ENCODE measurements at regions not wholly inside any gene's neighbourhood (a gene's known extent, or its start where the extent isn't known, plus 50 kb on each side); places are given as distances from the start of the nearest gene placed in this dataset.
A peak's percentile ranks its signal among the peaks of the same experiment; 100 is the strongest.

DNA sequence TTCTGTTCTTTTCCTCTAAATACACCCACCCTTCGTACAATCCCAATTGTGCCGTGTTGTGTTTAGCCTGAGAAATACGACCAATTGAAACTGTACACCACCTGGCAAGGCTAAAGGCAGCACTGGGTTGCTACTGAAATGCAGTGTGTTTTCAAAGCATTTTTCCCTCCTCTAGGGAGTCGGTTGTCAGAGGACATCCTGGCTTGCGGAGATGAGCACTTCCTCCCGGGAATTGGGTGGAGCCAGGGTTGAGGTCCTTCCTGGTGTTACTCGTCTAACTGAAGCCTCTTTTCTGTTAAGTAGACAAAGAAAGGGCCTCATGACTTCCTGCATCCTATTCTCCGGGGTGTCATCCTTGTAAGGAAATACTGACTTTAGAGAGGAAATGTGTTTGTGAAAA is 133.5 kb downstream of the MTPAP start:
- CTCF ChIA-PET: no interaction called here
- Mint-ChIP-seq H3K4me3 (no peak overlapping the region), H3K36me3 (peaks cover 3% of the 10 kb centered on the region), H3K9me3 (peaks cover 8% of the 10 kb centered on the region), H3K4me1 (peaks cover 16% of the 10 kb centered on the region), H3K27me3 (ENCODE audit: low read depth) (no peaks in the 10 kb centered on the region), H3K27ac (no peak overlapping the region)
- no peak for TF ChIP-seq CBFB (CRISPR knock-in tag; IDR thresholded peaks at IDR 0.05; ENCODE audit: low read depth)
- TF ChIP-seq FOXK1 (CRISPR knock-in tag; IDR thresholded peaks at IDR 0.05): no peak
- no peak for TF ChIP-seq ZMAT4 (CRISPR knock-in tag; IDR thresholded peaks at IDR 0.05)
- no peak for TF ChIP-seq USF2 (CRISPR knock-in tag; IDR thresholded peaks at IDR 0.05)
- no peak for TF ChIP-seq NFATC4 (CRISPR knock-in tag; IDR thresholded peaks at IDR 0.05)
- no peak for TF ChIP-seq NFE2L1 (CRISPR knock-in tag; IDR thresholded peaks at IDR 0.05)
- TF ChIP-seq ATF6 (CRISPR knock-in tag; IDR thresholded peaks at IDR 0.05): no peak
- no peak for TF ChIP-seq ZBTB43 (CRISPR knock-in tag; IDR thresholded peaks at IDR 0.05)
- TF ChIP-seq TEAD1 (CRISPR knock-in tag; IDR thresholded peaks at IDR 0.05): no peak
- no peak for TF ChIP-seq GTF2I (CRISPR knock-in tag; conservative IDR thresholded peaks at IDR 0.05)
- TF ChIP-seq SMAD3 (CRISPR knock-in tag; IDR thresholded peaks at IDR 0.05; ENCODE audit: borderline replicate concordance): no peak
- TF ChIP-seq, protein P1, sequence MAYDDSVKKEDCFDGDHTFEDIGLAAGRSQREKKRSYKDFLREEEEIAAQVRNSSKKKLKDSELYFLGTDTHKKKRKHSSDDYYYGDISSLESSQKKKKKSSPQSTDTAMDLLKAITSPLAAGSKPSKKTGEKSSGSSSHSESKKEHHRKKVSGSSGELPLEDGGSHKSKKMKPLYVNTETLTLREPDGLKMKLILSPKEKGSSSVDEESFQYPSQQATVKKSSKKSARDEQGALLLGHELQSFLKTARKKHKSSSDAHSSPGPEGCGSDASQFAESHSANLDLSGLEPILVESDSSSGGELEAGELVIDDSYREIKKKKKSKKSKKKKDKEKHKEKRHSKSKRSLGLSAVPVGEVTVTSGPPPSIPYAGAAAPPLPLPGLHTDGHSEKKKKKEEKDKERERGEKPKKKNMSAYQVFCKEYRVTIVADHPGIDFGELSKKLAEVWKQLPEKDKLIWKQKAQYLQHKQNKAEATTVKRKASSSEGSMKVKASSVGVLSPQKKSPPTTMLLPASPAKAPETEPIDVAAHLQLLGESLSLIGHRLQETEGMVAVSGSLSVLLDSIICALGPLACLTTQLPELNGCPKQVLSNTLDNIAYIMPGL (CRISPR knock-in tag; IDR thresholded peaks at IDR 0.05): no peak
- TF ChIP-seq KAT7 (CRISPR knock-in tag; IDR thresholded peaks at IDR 0.05; ENCODE audit: borderline replicate concordance): no peak
- TF ChIP-seq CREM (CRISPR knock-in tag; IDR thresholded peaks at IDR 0.05): no peak
- no peak for TF ChIP-seq JAZF1 (CRISPR knock-in tag; IDR thresholded peaks at IDR 0.05)
- POLR2A ChIA-PET: no interaction called here
- DNase-seq (ENCODE audit: low spot score) (no peak), ATAC-seq (peak; percentile 73)

GRCh38 chr10:30215141-30215540 is 133.9 kb downstream of the MTPAP start:
- DNase-seq (ENCODE audit: low spot score) (no peak), ATAC-seq (no peak)
- CTCF ChIA-PET: no interaction called here
- Mint-ChIP-seq H3K27ac (no peak overlapping the region), H3K4me1 (peaks cover 13% of the 10 kb centered on the region), H3K27me3 (ENCODE audit: low read depth) (no peaks in the 10 kb centered on the region), H3K4me3 (no peak overlapping the region), H3K36me3 (peaks cover 3% of the 10 kb centered on the region), H3K9me3 (peaks cover 8% of the 10 kb centered on the region)
- TF ChIP-seq ZNF396 (CRISPR knock-in tag; IDR thresholded peaks at IDR 0.05; ENCODE audit: borderline replicate concordance): no peak
- TF ChIP-seq GABPB1 (CRISPR knock-in tag; IDR thresholded peaks at IDR 0.05): no peak
- TF ChIP-seq ZBTB43 (CRISPR knock-in tag; IDR thresholded peaks at IDR 0.05): no peak
- TF ChIP-seq, protein P2, sequence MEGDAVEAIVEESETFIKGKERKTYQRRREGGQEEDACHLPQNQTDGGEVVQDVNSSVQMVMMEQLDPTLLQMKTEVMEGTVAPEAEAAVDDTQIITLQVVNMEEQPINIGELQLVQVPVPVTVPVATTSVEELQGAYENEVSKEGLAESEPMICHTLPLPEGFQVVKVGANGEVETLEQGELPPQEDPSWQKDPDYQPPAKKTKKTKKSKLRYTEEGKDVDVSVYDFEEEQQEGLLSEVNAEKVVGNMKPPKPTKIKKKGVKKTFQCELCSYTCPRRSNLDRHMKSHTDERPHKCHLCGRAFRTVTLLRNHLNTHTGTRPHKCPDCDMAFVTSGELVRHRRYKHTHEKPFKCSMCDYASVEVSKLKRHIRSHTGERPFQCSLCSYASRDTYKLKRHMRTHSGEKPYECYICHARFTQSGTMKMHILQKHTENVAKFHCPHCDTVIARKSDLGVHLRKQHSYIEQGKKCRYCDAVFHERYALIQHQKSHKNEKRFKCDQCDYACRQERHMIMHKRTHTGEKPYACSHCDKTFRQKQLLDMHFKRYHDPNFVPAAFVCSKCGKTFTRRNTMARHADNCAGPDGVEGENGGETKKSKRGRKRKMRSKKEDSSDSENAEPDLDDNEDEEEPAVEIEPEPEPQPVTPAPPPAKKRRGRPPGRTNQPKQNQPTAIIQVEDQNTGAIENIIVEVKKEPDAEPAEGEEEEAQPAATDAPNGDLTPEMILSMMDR (IDR thresholded peaks at IDR 0.05): no peak
- no peak for TF ChIP-seq ZMAT4 (CRISPR knock-in tag; IDR thresholded peaks at IDR 0.05)
- TF ChIP-seq, protein P3, sequence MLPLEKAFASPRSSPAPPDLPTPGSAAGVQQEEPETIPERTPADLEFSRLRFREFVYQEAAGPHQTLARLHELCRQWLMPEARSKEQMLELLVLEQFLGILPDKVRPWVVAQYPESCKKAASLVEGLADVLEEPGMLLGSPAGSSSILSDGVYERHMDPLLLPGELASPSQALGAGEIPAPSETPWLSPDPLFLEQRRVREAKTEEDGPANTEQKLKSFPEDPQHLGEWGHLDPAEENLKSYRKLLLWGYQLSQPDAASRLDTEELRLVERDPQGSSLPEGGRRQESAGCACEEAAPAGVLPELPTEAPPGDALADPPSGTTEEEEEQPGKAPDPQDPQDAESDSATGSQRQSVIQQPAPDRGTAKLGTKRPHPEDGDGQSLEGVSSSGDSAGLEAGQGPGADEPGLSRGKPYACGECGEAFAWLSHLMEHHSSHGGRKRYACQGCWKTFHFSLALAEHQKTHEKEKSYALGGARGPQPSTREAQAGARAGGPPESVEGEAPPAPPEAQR (CRISPR knock-in tag; IDR thresholded peaks at IDR 0.05): no peak
- POLR2A ChIA-PET: no interaction called here
